ENCODE measurements at regions not wholly inside any gene's neighbourhood (a gene's known extent, or its start where the extent isn't known, plus 50 kb on each side); places are given as distances from the start of the nearest gene placed in this dataset.
A peak's percentile ranks its signal among the peaks of the same experiment; 100 is the strongest.

DNA sequence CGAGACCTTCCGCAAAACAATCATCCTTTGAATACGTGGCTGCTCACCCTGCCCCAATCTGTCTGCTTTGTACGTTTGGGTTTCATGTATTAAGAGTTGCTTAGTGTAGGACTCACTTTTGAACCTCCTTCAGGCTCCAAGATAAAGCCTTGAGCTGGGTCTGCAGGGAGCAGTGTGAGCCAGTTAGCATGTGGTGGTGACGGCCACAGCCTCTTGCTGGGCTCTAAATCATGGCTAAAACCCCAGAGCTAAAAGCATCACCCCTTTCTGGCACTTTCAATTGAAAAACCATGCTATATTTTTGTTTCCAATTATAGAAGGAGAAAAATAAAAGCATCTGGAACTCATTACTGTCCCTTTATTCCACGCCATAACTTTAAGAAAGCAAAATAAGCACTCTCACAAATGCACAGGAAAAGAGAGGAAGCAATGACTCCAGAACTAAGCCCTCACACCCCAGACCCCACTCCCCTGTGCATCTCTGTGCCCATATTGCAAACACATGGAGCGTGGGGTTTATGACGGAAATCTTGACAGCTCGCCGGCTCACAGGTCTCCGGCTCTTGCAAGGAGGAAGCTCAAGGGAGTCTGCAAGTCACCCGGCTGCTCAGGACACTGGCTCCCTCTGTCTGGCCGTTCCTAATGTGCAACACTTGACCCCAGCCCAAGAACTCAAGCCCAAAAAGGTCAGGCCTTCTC, 135.5 kb downstream of the MIS18A start:
- DNase-seq (peak; percentile 38 to 85 (median 74)), ATAC-seq (peak; percentile 60 to 92)
- H3K4me3 ChIP-seq (ENCODE audit: low read length): no peak overlapping the region
- H3K27ac ChIP-seq (ENCODE audit: low read length): no peak overlapping the region
- no peaks in the 10 kb centered on the region for H3K4me1 ChIP-seq (ENCODE audit: control insufficient read depth, insufficient read depth, low read length)
- intact Hi-C loops (cut with DNase I): no loop called here
- no peaks in the 10 kb centered on the region for H3K9me3 ChIP-seq (ENCODE audit: control insufficient read depth, low read length)
- H3K27me3 ChIP-seq (ENCODE audit: control insufficient read depth, insufficient read depth): no peaks in the 10 kb centered on the region
- WGBS: 48% methylated on average over 13 of the region's 13 CpGs

DNA sequence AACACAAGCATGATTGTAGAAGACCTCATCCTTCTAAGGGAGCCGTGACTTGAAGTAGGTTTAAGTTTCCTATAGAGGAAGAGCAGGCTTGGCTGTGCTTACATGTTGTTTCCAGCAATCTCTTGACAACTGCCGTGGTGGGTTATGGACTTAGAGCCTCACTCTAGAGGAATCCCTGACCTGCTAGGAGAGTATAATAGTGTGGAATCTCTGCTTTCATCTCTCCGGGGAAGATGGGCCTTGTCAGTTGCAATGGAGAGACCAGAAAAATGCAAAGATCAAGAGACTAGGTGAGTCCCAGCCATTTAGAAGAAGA, 137.6 kb downstream of the MIS18A start:
- ATAC-seq: no peak
- H3K4me3 ChIP-seq (ENCODE audit: low read length): no peak overlapping the region
- intact Hi-C loops (cut with DNase I): no loop called here
- no peaks in the 10 kb centered on the region for H3K4me1 ChIP-seq (ENCODE audit: control insufficient read depth, insufficient read depth, low read length)
- 86% methylated on average over 3 of the region's 3 CpGs for WGBS
- no peak for DNase-seq
- H3K9me3 ChIP-seq (ENCODE audit: control insufficient read depth, low read length): no peaks in the 10 kb centered on the region
- no peaks in the 10 kb centered on the region for H3K27me3 ChIP-seq (ENCODE audit: control insufficient read depth, insufficient read depth)
- H3K27ac ChIP-seq (ENCODE audit: low read length): no peak overlapping the region

DNA sequence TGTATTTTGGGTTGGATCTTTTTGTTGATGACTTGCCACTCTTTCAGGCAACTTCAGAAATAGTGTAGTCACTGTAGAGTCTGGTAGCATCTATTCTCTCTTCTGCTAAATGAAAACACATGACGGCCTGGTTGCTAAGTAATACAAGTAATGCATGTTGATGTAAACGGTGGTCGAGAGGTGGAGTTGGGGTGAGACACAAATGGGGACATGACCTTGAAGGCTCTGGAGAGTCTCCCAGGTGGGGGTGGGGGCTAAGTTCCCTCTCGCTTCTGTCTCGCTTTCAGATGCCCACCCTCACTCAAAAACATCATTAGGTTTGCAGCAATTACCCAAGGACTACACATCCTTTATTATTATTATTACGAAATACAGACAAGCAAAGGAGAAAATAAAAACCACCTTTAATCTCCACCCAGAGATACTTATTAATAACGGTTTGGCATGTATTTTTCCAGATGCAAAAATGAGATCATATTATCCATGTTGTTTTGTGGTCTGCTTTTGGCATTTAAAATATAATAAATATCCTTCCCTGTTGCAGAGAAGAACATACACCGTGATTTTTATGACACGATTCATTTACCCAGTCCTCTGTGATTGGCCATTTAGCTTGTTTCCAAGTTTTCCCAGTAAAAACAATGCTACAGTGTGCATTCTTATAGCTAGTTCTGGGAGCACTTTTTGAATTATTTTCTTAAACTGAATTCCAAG, 138.1 kb downstream of the MIS18A start:
- ATAC-seq (no peak), DNase-seq (no peak)
- Histone ChIP-seq H3K27ac (ENCODE audit: low read length) (no peak overlapping the region), H3K4me3 (ENCODE audit: low read length) (no peak overlapping the region), H3K27me3 (ENCODE audit: control insufficient read depth, insufficient read depth) (no peaks in the 10 kb centered on the region), H3K4me1 (ENCODE audit: control insufficient read depth, insufficient read depth, low read length) (no peaks in the 10 kb centered on the region), H3K9me3 (ENCODE audit: control insufficient read depth, low read length) (no peaks in the 10 kb centered on the region)
- WGBS: 70% methylated on average over 9 of the region's 9 CpGs
- intact Hi-C loops (cut with DNase I): no loop called here

DNA sequence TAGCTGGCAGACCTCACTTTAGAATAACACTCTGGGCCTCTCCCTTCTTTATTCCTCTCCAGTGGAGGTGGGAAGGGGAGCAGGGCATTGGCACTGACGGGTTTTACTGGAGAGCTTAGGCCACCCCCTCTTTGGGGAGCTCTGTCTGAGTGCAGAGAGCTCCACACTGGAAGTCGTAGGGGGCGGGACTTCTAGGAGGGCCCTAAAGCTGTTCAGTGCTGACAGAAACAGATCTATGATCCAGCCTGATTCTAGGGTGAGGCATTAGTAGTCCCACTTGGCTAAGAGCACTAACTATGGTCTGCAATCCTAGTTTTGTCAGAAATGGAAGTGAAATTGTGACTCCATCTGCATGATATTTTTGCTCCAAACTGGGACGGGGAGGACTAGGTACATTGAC, 138.7 kb downstream of the MIS18A start:
- DNase-seq (no peak), ATAC-seq (no peak)
- H3K9me3 ChIP-seq (ENCODE audit: control insufficient read depth, low read length): no peaks in the 10 kb centered on the region
- intact Hi-C loops (cut with DNase I): no loop called here
- H3K4me1 ChIP-seq (ENCODE audit: control insufficient read depth, insufficient read depth, low read length): no peaks in the 10 kb centered on the region
- H3K4me3 ChIP-seq (ENCODE audit: low read length): no peak overlapping the region
- H3K27ac ChIP-seq (ENCODE audit: low read length): no peak overlapping the region
- no peaks in the 10 kb centered on the region for H3K27me3 ChIP-seq (ENCODE audit: control insufficient read depth, insufficient read depth)
- WGBS: 80% methylated on average over 4 of the region's 4 CpGs

DNA sequence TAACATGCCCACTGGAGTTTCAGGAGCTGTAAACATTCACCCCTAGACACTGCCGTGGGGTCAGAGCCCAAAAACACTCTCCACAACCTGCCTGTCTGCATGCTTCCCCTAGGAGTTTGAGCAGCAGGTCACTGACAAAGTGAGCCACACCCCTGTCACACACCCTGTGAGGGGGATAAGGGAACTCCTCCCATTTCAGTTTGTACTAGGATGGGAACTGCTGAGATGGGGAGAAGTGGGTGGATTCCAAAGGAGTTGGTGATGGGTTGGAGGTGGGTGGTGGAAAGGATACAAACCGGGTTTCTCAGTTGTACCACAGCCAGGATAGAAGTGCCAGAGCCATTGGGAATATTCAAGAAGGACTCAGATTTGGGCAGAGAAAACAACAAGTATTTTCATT, 140.2 kb downstream of the MIS18A start:
- WGBS: 77% methylated on average over 2 of the region's 2 CpGs
- H3K27me3 ChIP-seq (ENCODE audit: control insufficient read depth, insufficient read depth): no peaks in the 10 kb centered on the region
- DNase-seq (no peak), ATAC-seq (no peak)
- intact Hi-C loops (cut with DNase I): no loop called here
- H3K27ac ChIP-seq (ENCODE audit: low read length): no peak overlapping the region
- H3K4me1 ChIP-seq (ENCODE audit: control insufficient read depth, insufficient read depth, low read length): no peaks in the 10 kb centered on the region
- H3K4me3 ChIP-seq (ENCODE audit: low read length): no peak overlapping the region
- H3K9me3 ChIP-seq (ENCODE audit: control insufficient read depth, low read length): no peaks in the 10 kb centered on the region

DNA sequence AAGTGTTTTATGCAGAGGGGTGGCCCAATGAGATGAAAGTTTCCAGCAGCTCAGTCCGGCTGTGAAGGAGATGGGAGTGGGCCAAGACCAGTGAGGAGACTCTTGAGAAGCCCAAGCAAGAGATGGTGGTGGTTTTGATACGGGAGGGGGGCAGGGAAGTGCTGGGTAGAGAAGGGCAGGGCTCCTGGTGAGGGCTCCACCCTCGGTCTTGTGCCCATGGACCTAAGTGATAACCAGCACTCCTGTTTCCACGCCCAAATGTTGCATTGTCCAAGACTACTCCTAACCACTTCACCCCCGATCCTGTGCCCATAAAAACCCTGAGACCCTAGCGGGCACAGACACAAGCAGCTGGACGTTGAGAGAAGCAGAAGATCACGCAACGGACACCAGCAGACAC, 140.9 kb downstream of the MIS18A start:
- intact Hi-C loops (cut with DNase I): no loop called here
- no peaks in the 10 kb centered on the region for H3K9me3 ChIP-seq (ENCODE audit: control insufficient read depth, low read length)
- H3K27me3 ChIP-seq (ENCODE audit: control insufficient read depth, insufficient read depth): no peaks in the 10 kb centered on the region
- no peaks in the 10 kb centered on the region for H3K4me1 ChIP-seq (ENCODE audit: control insufficient read depth, insufficient read depth, low read length)
- no peak overlapping the region for H3K27ac ChIP-seq (ENCODE audit: low read length)
- DNase-seq (peak in 1 of 3 donors; percentile 10), ATAC-seq (no peak)
- WGBS: 93% methylated on average over 9 of the region's 9 CpGs
- no peak overlapping the region for H3K4me3 ChIP-seq (ENCODE audit: low read length)

DNA sequence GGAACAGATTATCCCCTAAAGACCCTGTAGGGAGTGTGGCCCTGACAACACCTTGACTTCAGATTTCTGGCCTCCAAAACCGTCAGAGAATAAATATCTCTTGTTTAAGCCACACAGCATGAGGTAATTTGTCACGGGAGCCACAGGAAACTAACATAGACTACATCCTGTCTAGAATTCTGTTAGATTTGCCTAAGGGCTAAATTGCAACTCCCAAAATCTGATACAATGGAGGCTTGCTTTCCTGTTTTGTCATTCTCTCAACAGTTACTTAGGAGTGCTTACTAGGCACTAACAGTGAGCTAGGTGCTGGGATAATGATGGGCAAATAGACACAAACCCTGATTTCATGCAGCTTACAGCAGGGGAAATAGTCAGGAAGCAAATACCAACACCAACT, 141.6 kb downstream of the MIS18A start:
- intact Hi-C loops (cut with DNase I): no loop called here
- Histone ChIP-seq H3K27me3 (ENCODE audit: control insufficient read depth, insufficient read depth) (no peaks in the 10 kb centered on the region), H3K4me1 (ENCODE audit: control insufficient read depth, insufficient read depth, low read length) (peaks cover under 1% of the 10 kb centered on the region), H3K9me3 (ENCODE audit: control insufficient read depth, low read length) (no peaks in the 10 kb centered on the region), H3K27ac (ENCODE audit: low read length) (no peak overlapping the region), H3K4me3 (ENCODE audit: low read length) (no peak overlapping the region)
- 63% methylated on average over 2 of the region's 2 CpGs for WGBS
- no peak for ATAC-seq
- DNase-seq: no peak

DNA sequence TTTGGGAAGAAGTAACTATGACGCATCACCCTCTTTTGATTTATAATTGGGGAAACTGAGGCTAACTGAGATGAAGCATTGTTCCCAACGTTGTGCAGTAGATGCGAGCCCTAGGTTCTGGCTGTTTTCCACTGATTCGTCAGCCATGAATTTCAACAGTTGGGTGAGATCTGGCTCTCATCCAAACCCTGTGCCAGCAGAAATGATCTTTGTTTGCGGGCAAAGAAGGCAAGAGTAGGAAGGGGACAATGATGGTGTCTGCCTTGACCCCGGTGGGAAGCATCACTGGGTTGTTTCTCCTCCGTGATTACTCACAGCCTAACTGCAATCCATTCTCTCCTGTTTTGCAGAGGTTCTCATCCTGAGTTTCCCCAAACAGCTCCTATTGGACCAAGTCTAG, 142.3 kb downstream of the MIS18A start:
- no peak for ATAC-seq

DNA sequence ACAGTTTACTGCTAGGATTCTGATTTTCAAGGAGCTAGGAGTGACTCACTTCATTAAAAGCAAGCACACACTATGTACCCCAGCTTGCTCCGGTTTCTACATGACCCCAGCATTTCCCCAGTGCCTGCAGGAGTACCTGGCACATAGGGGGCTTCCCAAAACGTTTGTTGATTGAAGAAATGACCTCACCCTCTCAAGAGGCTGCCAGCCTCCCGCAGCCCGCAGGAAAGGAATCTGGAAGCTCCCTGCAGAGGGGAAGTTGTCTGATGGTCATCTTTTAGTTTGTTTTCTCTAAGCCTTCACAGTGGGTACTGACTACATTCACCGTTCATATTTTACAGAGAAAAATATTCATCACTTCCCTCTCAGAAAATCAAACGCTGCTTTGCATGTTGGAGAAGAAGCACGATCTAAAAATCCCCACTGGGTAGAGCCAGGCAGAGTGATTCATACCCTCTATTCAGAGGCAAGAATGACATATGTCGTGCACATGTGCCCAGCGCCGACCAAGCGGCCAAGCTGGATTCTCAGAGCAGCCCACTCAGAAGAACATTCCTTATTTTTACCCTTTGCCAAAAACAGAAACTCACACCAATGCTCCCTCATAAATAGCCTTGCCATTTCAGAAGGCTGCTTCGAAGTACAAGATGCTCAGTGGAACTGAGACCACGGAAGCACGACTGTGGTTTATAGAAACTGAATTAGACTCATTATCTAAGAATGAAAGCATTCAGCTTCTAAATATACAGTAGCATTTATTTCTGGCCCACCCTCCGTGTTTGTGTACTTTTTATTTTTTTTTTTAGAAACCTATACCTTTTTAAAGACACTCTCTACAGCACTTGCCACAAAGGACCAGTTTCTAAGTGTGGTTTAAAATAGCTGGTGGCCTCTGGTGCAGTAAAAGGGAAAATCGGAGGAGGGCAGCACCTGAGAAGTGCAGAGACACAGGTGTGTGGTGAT, 143.2 kb downstream of the MIS18A start:
- 33% methylated on average over 16 of the region's 16 CpGs for WGBS
- H3K27ac ChIP-seq (ENCODE audit: low read length): no peak overlapping the region
- peaks cover 6% of the 10 kb centered on the region for H3K4me1 ChIP-seq (ENCODE audit: control insufficient read depth, insufficient read depth, low read length)
- H3K27me3 ChIP-seq (ENCODE audit: control insufficient read depth, insufficient read depth): no peaks in the 10 kb centered on the region
- DNase-seq (peak; percentile 21 to 64 (median 58)), ATAC-seq (peak; percentile 35 to 53)
- H3K4me3 ChIP-seq (ENCODE audit: low read length): no peak overlapping the region
- H3K9me3 ChIP-seq (ENCODE audit: control insufficient read depth, low read length): no peaks in the 10 kb centered on the region
- intact Hi-C loops (cut with DNase I): no loop called here

More for the DNA sequence above, 142.3 kb downstream of the MIS18A start:
- peaks cover 4% of the 10 kb centered on the region for H3K4me1 ChIP-seq (ENCODE audit: control insufficient read depth, insufficient read depth, low read length)
- intact Hi-C loops (cut with DNase I): no loop called here
- no peaks in the 10 kb centered on the region for H3K27me3 ChIP-seq (ENCODE audit: control insufficient read depth, insufficient read depth)
- no peak for DNase-seq
- WGBS: 74% methylated on average over 7 of the region's 7 CpGs
- H3K9me3 ChIP-seq (ENCODE audit: control insufficient read depth, low read length): no peaks in the 10 kb centered on the region
- no peak overlapping the region for H3K27ac ChIP-seq (ENCODE audit: low read length)
- no peak overlapping the region for H3K4me3 ChIP-seq (ENCODE audit: low read length)

DNA sequence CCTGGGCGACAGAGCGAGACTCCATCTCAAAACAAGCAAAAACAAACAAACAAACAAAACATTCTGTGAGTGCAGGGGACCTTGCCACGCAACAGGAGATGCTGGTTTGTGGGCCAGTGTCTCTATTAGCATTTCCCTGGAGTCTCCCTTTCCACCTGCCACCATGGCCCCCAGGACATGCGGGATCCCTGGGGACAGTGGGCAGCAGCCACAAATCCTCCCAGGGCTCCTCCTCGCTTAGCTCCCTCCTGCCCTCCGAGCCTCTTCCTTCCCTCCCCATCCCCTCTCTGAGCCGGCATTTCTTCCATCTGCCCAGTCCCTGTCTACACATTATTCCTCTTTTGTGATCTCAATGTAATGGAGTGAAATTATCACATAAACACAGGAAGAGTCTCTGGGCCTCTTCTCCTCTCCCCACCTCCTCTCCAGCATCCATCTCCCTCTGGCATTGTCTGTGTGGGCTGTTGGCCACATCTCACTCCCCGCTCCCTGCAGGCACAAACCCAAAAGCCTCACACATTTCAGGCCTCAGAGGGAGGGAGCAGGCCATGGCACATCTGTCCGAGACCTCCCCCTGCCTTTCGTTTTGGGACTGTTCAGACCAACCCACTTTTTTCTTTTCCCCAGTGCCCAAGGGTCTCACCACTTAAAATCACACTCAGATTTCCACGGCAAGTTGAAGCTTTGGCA, 144.3 kb downstream of the MIS18A start:
- no peaks in the 10 kb centered on the region for H3K9me3 ChIP-seq (ENCODE audit: control insufficient read depth, low read length)
- ATAC-seq (no peak), DNase-seq (peak in 1 of 3 donors; percentile 32)
- H3K27ac ChIP-seq (ENCODE audit: low read length): no peak overlapping the region
- intact Hi-C loops (cut with DNase I): no loop called here
- no peaks in the 10 kb centered on the region for H3K27me3 ChIP-seq (ENCODE audit: control insufficient read depth, insufficient read depth)
- H3K4me1 ChIP-seq (ENCODE audit: control insufficient read depth, insufficient read depth, low read length): peaks cover 6% of the 10 kb centered on the region
- 62% methylated on average over 11 of the region's 11 CpGs for WGBS
- H3K4me3 ChIP-seq (ENCODE audit: low read length): no peak overlapping the region

Measured in right cardiac atrium (tissue), 5 donors.